CD4-positive, alpha-beta T cell (primary cell): ENCODE measurements at regions not wholly inside any gene's neighbourhood (a gene's known extent, or its start where the extent isn't known, plus 50 kb on each side); places are given as distances from the start of the nearest gene placed in this dataset.

ENCODE experiments used
- ATAC-seq: fragments of 200-7000 bp; cut with Tn5 transposase; one replicate; pipeline ENCODE4 v1.10.0; 2022; ENCODE audit warnings: mild to moderate bottlenecking; ENCODE audit not compliant: poor library complexity
- CTCF ChIA-PET: fragments of 350-600 bp; sonication (Branson Sonifier 250); formaldehyde crosslinking; loops from one replicate; lab custom pipeline; 2021; ENCODE audit warnings: antibody characterized with exemption, inconsistent platforms; lab: Charles Lee
- POLR2A ChIA-PET: fragments of 350-600 bp; sonication (Branson Sonifier 250); formaldehyde crosslinking; loops from one replicate; lab custom pipeline; 2021; ENCODE audit warnings: antibody characterized with exemption, inconsistent platforms; lab: Charles Lee
- DNase-seq, 14 experiments: peaks; one replicate each; pipeline ENCODE4 v3.0.0-alpha.2; 2013 to 2020; ENCODE audit warnings: mixed read lengths in 2 of 14
- H3K27ac ChIP-seq, 2 donors: one replicate each; pipeline versions ENCODE4 v1.5.1 to v1.7.0; 2013; ENCODE audit warnings: low read length in 2 of 2, low read depth in 1 of 2, mild to moderate bottlenecking in 1 of 2
- H3K27me3 ChIP-seq, 2 experiments: 1 replicate in 1 of 2; 2 replicates in 1 of 2; pipeline versions ENCODE4 v1.6.1 to v1.7.0; 2013; ENCODE audit warnings: low read length in 2 of 2, control low read depth in 1 of 2, mild to moderate bottlenecking in 1 of 2, moderate library complexity in 1 of 2; ENCODE audit not compliant: insufficient read depth in 2 of 2, control insufficient read depth in 1 of 2
- H3K36me3 ChIP-seq: one replicate; pipeline ENCODE4 v1.6.1; 2013; ENCODE audit warnings: low read length, control low read depth; ENCODE audit not compliant: insufficient read depth
- H3K4me1 ChIP-seq: one replicate; pipeline ENCODE4 v1.6.1; 2013; ENCODE audit warnings: low read length, control low read depth; ENCODE audit not compliant: insufficient read depth
- H3K4me3 ChIP-seq: one replicate; pipeline ENCODE4 v1.5.1; 2013; ENCODE audit warnings: mild to moderate bottlenecking, low read length, moderate library complexity
- H3K9me3 ChIP-seq, 2 experiments: 1 replicate in 1 of 2; 2 replicates in 1 of 2; pipeline versions ENCODE4 v1.6.1 to v1.7.0; 2013; ENCODE audit warnings: low read length in 2 of 2, mild to moderate bottlenecking in 2 of 2, control low read depth in 1 of 2, moderate library complexity in 1 of 2; ENCODE audit not compliant: control insufficient read depth in 1 of 2, insufficient read depth in 1 of 2
- H3K27ac Mint-ChIP-seq: one replicate; pipeline ENCODE4 v1.8.0; 2020; ENCODE audit warnings: mixed read lengths
- H3K27me3 Mint-ChIP-seq: one replicate; pipeline ENCODE4 v1.8.0; 2021; ENCODE audit warnings: mixed read lengths
- H3K36me3 Mint-ChIP-seq: one replicate; pipeline ENCODE4 v1.8.0; 2021; ENCODE audit warnings: low read depth, mixed read lengths
- H3K4me1 Mint-ChIP-seq: one replicate; pipeline ENCODE4 v1.8.0; 2021; ENCODE audit warnings: low read depth, mixed read lengths
- H3K4me3 Mint-ChIP-seq: one replicate; pipeline ENCODE4 v1.8.0; 2020; ENCODE audit warnings: mild to moderate bottlenecking, mixed read lengths
- H3K9me3 Mint-ChIP-seq: one replicate; pipeline ENCODE4 v1.8.0; 2020; ENCODE audit warnings: mixed read lengths
- CTCF ChIP-seq: fragments of 200-600 bp; IDR thresholded peaks from one replicate; pipeline ENCODE4 v1.8.0; 2022; ENCODE audit warnings: antibody characterized with exemption, mild to moderate bottlenecking
- intact Hi-C, 2 experiments: fragments of 100-400 bp; cut with DNase I in 1 of 2; cut with micrococcal nuclease in 1 of 2; formaldehyde crosslinking; loops; one replicate each; pipeline versions ENCODE4 v1.15.1 to v1.9.0; 2023 to 2025; cut with DNase I, micrococcal nuclease

DNA sequence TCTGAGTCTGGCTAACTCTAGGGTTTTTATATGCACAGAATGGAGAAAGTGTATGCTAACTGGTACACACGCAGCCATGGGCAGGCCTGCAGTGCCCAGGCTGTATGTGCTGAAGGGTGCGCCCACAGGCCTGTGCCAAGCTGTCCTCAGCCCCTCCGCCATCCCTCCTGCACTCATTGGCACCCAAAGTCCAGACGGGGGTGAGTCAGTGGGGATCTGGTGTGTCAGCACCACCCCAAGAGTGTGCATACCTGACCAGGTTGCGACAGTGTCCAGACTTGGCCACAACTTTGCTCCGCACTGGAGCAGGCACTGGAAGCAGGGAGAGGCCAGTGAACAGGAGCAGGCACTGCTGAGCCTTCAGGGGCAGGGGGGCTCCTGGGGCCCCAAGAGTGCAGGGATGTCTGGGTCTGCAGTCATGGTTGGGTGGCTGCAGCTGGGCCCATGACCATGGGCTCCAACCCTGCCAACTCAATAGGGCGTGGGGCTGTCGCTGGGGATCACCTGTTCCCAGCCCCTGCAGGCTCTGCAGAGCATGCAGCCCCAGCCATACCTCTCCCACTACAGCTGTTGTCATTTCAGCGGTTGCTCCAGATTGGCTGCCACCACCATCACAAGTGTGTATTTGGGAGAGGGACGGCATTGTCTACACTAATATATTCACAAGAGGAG, 717.8 kb downstream of the EPHA7 start:
- Mint-ChIP-seq H3K4me1 (no peaks in the 10 kb centered on the region), H3K27ac (no peak overlapping the region), H3K36me3 (no peaks in the 10 kb centered on the region), H3K27me3 (no peaks in the 10 kb centered on the region), H3K4me3 (no peak overlapping the region), H3K9me3 (peaks cover 4% of the 10 kb centered on the region)
- Histone ChIP-seq H3K27ac (no peak overlapping the region), H3K4me3 (no peak overlapping the region), H3K4me1 (no peaks in the 10 kb centered on the region), H3K36me3 (no peaks in the 10 kb centered on the region), H3K9me3 (peaks cover 0 to 17% of the 10 kb centered on the region in 2 experiments), H3K27me3 (no peaks in the 10 kb centered on the region)
- no peak for ATAC-seq
- no peak for TF ChIP-seq CTCF
- intact Hi-C loops: no loop called here
- DNase-seq: no peak
- ChIA-PET CTCF (no interaction called here), POLR2A (no interaction called here)

DNA sequence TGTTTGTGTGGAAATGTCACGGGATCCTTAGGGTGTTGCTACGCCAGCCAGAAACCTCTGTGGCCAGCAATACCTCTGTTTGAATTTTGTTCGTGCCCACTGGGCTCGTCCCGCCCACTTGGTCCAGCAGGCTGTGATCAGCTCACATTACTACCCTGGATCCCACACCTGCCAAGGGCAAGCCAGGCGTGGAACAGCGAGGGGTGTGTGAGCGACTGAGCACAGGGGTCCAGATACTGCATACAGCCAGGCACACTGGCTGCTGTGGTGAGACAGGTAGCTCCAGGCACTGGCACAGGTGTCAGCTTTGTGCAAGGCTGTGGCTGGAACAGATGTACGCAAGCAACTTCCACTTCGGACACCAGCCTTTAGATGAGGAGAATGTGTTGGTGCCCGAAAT, 718.9 kb downstream of the EPHA7 start:
- ATAC-seq (no peak), DNase-seq (no peak)
- POLR2A ChIA-PET: no interaction called here

DNA sequence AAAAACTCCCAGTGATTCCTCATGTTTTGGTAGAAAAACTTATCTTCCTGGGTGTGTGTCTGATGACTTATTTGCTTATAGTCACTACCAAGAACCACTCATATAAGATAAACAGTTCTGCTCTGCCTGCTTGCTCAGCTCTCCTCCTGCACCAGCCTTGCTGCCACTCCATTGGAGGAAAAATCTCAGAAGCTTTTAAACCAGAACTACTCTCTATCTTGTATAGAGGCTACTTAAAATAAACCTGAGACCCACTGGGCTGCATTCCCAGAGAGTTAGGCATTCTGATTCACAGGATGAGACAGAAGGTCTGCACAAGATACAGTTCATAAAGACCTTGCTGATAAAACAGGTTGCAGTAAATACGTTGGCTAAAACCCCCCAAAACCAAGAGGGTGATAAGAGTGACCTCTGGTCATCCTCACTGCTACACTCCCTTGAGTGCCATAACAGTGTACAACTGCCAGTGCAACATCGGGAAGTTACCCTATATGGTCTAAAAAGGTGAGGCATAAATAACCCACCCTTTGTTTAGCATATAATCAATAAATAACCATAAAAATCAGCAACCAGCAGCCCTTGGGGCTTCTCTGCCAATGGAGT, 728.3 kb downstream of the EPHA7 start:
- intact Hi-C loops: no loop called here
- no peak overlapping the region for H3K27ac Mint-ChIP-seq

More for the DNA sequence above, 718.9 kb downstream of the EPHA7 start:
- Mint-ChIP-seq H3K4me3 (no peak overlapping the region), H3K27me3 (no peaks in the 10 kb centered on the region), H3K36me3 (no peaks in the 10 kb centered on the region), H3K4me1 (no peaks in the 10 kb centered on the region), H3K27ac (no peak overlapping the region), H3K9me3 (peaks cover 5% of the 10 kb centered on the region)
- Histone ChIP-seq H3K36me3 (no peaks in the 10 kb centered on the region), H3K4me3 (no peak overlapping the region), H3K4me1 (no peaks in the 10 kb centered on the region), H3K27me3 (no peaks in the 10 kb centered on the region), H3K9me3 (peaks cover 0 to 17% of the 10 kb centered on the region in 2 experiments), H3K27ac (no peak overlapping the region)
- intact Hi-C loops: no loop called here
- TF ChIP-seq CTCF: no peak
- CTCF ChIA-PET: no interaction called here

More for the DNA sequence above, 728.3 kb downstream of the EPHA7 start:
- ATAC-seq: no peak
- peaks cover 1% of the 10 kb centered on the region for H3K9me3 Mint-ChIP-seq
- no peak overlapping the region for H3K4me3 Mint-ChIP-seq
- Histone ChIP-seq H3K27me3 (no peaks in the 10 kb centered on the region), H3K36me3 (no peaks in the 10 kb centered on the region), H3K4me1 (no peaks in the 10 kb centered on the region), H3K4me3 (no peak overlapping the region), H3K27ac (no peak overlapping the region), H3K9me3 (peaks cover 0 to 4% of the 10 kb centered on the region in 2 experiments)
- DNase-seq: no peak
- no peaks in the 10 kb centered on the region for H3K36me3 Mint-ChIP-seq
- no peaks in the 10 kb centered on the region for H3K4me1 Mint-ChIP-seq
- no peaks in the 10 kb centered on the region for H3K27me3 Mint-ChIP-seq
- no peak for TF ChIP-seq CTCF
- ChIA-PET POLR2A (no interaction called here), CTCF (no interaction called here)
